ENCODE measurements at regions not wholly inside any gene's neighbourhood (a gene's known extent, or its start where the extent isn't known, plus 50 kb on each side); places are given as distances from the start of the nearest gene placed in this dataset.
"Not testable (repeated sequence)": the region's sequence is repeated elsewhere in the genome, so short reads cannot be mapped to it uniquely, and the experiment has no call there.

- DNase-seq (ENCODE audit: low spot score) = no peak
Observed at GRCh38 chrY:19053806-19054205, 280.3 kb upstream of the HSFY2 start.

- DNase-seq (ENCODE audit: low spot score) = no peak
Observed at GRCh38 chrY:19051021-19051420, 277.5 kb upstream of the HSFY2 start.

GRCh38 chrY:19042984-19043442, 269.5 kb upstream of the HSFY2 start:
- no peak for DNase-seq (ENCODE audit: low spot score)

- DNase-seq (ENCODE audit: low spot score) = no peak
Observed at GRCh38 chrY:19042306-19042958, 268.9 kb upstream of the HSFY2 start.

DNA sequence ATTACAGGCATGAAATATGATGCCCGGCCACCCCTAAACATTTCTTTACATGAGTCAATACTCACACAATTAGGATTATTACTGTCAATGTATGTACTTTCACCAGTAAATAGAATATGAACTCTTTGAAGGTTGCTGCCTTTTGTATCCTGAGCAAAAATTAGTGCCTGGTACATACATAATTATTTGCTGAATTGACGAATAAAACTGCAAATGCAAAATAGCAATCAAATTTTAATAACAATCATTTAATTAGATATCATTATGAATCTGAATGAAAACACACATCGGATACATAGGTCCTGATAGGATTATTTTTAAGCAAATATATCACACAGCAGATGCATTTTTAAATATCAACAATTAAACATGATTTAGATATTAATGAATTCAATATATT, 253.1 kb upstream of the HSFY2 start:
- no peak for DNase-seq (ENCODE audit: low spot score)

- DNase-seq (ENCODE audit: low spot score) = peak; percentile 22
Observed at GRCh38 chrY:19023934-19024333, 250.4 kb upstream of the HSFY2 start.

DNA sequence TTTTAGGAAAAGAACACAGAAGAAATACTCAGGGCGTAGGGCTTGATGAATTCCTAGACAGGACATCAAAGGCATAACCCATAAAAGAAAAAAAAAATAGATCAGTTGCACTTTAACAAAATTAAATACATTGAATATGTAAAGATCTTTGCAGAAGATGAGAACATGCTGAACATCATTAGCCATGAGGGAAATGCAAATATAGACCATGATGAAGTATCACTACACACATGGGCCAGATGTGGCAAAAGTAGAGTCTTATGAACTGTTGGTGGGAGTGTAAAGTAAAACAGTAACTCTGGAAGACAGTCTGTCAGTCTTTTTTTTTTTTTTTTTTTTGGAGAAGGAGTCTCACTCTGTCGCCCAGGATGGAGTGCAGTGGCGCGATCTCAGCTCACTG, 246.7 kb upstream of the HSFY2 start:
- DNase-seq (ENCODE audit: low spot score) = no peak

DNA sequence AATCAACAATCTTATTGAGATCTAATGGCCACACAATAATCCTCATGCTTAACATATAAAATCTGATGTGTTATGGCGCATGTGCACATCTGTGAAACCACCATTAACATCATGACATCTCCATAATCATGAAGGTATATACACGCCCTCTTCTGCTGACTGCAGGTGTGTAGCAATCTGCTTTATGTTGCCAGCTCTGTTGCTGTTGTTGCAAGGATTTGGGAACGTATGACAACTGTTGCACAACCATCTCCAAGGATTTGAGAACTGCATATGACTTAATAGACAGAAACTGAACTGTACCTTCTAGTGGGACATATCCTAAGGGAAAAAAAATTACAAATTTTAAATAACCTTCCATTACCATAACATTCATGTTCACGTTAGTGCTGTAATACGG, 243.5 kb upstream of the HSFY2 start:
- DNase-seq (ENCODE audit: low spot score) = no peak

DNA sequence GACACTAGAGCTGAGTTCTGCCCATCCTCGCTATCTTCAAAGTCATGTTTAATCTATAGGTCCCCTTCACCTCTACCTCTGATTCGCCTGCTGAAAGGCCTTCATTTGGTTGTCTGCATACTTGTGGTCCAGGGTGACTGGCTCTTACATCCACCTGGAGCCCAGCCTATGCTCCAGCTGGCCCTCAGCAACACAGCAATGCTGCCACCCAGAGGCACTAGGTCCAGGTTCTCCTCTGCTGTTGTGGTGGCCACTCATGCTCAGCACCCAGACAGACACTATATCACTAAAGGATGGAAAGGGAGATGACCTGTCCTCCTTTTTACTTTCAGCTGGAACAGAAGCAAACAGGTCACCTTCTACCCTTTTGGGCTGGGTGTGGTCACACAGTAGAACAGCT, 242.3 kb upstream of the HSFY2 start:
- peak; percentile 28 for DNase-seq (ENCODE audit: low spot score)

DNA sequence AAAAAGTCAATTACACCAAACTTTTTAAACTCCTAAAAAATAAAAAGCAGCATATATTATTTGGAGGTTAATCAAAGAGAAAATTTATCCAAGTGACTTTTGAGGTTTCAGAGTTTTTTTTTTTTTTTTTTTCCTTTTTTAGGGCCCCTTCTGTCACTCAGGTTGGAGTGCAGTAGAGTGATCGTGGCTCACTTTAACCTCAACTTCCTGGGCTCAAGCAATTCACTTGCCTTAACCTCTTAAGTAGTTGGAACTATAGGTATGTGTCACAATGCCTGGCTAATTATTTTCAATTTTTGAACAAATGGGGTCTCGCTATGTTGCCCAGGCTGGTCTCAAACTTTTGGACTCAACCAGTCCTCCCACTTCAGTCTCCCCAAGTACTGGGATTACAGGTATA, 241.7 kb upstream of the HSFY2 start:
- DNase-seq (ENCODE audit: low spot score) = no peak

DNA sequence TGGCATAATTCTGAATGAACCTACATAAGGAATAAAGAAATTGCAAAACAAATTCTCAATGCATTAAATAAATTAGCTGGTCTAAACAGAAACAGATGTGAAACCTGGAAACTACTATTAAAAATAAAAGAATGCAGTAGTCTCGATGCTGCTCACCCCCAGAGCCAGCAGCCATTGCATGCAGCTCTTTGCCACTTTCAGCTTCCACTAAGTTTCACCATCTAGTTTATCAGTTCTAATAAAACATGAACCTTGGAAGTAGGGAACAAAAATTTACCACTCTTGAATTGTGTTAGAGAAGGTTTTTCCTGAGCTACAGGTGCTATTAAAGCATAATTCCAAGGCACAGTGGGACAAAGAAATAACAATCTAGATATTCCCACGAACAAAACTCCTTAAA, 239.4 kb upstream of the HSFY2 start:
- no peak for DNase-seq (ENCODE audit: low spot score)

GRCh38 chrY:19011605-19012090, 238.1 kb upstream of the HSFY2 start:
- peak; percentile 75 for DNase-seq (ENCODE audit: low spot score)

DNA sequence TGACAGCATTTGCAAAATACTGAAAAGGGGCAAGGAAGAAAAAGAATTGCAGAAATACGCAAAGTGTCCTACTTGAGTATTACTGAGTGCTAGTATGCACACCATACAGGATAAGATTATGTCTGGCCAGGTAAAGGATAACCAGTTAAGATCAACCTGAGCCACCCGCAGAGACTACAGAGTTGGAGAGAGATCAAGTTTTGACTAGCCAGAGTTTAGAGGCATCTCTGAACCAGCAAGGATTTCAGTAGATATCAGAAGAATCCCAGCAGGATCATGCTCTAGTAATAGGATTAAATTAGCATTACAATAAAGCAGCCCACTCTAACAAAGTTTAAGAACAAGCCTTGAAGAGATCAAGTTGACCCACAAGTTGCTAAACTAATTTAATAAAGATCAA, 232.7 kb upstream of the HSFY2 start:
- peak; percentile 44 for DNase-seq (ENCODE audit: low spot score)

GRCh38 chrY:19005579-19005978, 232.0 kb upstream of the HSFY2 start:
- DNase-seq (ENCODE audit: low spot score) = peak; percentile 52

DNA sequence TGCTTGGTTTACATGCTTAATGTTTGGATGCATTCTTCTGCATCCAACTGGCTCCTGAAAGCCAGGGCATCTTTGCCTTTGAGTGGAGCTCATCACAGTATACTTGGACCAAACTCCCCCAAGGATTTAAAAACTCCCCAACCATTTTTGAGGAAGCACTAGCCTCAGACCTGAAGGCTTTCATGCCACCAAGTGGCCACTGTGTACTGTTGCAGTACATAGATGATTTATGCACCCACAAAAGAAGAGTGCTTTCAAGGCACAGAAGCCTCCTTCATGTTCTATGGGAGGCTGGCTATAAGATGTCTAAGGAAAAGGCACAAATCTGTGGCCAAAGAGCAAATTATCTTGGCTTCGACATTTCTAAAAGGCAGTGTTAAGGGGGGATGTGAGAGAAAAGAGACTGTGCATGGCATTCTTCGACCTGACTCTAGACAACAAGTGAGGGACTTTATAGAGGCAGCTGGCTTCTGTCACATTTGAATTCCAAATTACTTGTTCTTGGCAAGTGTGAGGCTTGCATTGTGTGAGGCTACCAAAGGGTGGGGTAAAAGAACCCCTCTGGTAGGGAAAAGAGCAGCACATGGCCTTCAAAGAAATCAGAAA, 224.2 kb upstream of the HSFY2 start:
- peak; percentile 51 for DNase-seq (ENCODE audit: low spot score)

GRCh38 chrY:18993480-18993879, 219.9 kb upstream of the HSFY2 start:
- DNase-seq (ENCODE audit: low spot score) = no peak

- DNase-seq (ENCODE audit: low spot score) = not testable (repeated sequence)
Observed at GRCh38 chrY:18992684-18993083, 219.1 kb upstream of the HSFY2 start.

GRCh38 chrY:18989356-18989755, 215.8 kb upstream of the HSFY2 start:
- no peak for DNase-seq (ENCODE audit: low spot score)

DNA sequence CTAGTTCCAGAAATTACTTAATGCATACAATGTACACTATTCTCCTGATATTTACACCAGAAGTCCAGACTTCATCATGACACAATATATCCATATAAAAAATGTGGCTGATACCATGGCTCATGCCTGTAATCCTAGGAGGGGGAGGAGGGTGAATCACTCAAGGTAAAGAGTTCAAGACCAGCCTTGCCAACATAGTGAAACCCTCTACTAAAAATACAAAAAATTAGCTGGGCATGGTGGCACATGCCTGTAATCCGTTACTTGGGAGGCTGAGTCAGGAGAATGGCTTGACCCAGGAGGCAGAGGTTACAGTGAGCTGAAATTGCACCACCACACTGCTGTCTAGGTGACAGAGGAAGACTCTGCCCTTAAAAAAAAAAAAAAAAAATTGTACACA, 192.5 kb upstream of the HSFY2 start:
- DNase-seq (ENCODE audit: low spot score) = no peak

DNA sequence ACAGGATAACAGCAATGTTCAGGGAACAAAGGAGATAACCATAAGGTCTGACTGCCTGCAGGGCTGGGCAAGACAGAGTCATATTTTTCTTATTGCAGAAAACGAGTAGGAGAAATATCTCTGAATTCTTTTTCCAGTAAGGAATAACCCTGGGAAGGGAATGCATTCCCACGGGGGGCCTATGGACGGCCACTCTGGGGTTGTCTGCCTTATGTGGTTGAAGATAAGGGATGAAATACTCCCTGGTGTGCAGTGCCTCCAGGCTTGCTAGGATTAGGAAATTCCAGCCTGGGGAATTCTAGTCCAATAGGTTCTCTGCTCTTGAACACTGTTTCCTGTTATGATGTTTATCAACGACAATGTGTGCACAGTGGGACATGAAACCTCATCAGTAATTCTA, 185.3 kb upstream of the HSFY2 start:
- DNase-seq (ENCODE audit: low spot score) = no peak

GRCh38 chrY:18951657-18952435, 178.3 kb upstream of the HSFY2 start:
- peak; percentile 65 for DNase-seq (ENCODE audit: low spot score)

GRCh38 chrY:18951019-18951418, 177.5 kb upstream of the HSFY2 start:
- DNase-seq (ENCODE audit: low spot score) = no peak

GRCh38 chrY:18936831-18937230, 163.3 kb upstream of the HSFY2 start:
- DNase-seq (ENCODE audit: low spot score) = no peak
